ENCODE measurements at regions not wholly inside any gene's neighbourhood (a gene's known extent, or its start where the extent isn't known, plus 50 kb on each side); places are given as distances from the start of the nearest gene placed in this dataset.
"Not testable (repeated sequence)": the region's sequence is repeated elsewhere in the genome, so short reads cannot be mapped to it uniquely, and the experiment has no call there.

DNA sequence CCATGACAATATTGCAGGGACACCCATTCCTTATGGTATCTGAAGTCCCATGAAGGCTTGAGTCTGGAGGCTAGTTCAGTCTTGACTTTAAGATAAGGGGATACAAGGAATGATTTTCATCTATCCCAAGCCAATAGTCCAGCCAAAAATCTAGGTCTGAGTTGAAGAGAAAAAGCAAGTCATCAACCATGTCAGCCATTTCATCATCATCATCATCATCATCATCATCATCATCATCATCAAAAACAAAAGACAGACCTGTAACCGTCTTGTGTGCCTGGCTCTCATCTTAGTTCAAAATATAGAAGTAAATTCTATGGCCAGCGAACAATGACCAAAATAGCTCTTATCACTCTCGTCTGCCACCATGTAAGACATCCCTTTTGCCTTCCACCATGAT lies 59.5 kb upstream of the FAM90A26 start:
- not testable (repeated sequence) for FAIRE-seq

- not testable (repeated sequence) for FAIRE-seq
Observed at GRCh38 chr4:9103148-9103524, 67.1 kb upstream of the FAM90A26 start.

GRCh38 chr4:9102471-9103147 lies 67.6 kb upstream of the FAM90A26 start:
- FAIRE-seq = not testable (repeated sequence)

DNA sequence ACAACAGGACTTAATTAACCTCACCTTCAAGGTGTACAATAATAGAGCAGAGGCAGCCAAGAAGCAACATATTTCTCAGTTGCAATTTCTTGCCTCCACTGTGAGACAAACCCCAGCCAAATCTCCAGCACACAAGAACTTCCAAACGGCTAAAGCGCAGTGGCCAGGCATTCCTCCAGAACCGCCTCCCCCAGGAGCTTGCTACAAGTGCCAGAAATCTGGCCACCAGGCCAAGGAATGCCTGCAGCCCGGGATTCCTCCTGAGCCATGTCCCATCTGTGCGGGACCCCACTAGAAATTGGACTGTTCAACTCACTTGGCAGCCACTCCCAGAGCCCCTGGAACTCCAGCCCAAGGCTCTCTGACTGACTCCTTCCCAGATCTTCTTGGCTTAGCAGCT lies 73.9 kb upstream of the FAM90A26 start:
- FAIRE-seq = not testable (repeated sequence)

DNA sequence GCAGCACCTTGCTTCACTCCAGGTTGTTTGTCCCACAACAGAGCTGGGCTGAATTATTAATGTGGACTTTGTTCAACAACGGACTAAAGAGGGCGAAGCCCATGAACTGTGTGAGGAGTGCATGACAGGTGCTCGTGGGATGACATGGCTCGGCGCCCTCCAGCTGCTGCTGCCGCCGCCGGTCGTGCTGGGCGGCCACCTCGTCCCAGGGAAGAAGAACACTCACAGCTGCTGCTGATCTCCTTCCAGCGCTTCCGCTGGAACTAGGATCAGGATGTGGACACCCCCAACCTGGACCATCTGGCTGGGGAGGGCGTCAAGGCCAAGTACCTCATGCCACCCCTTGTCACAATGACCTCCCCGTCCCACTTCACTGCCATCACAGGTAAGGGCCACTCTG lies 91.4 kb upstream of the FAM90A26 start:
- FAIRE-seq = not testable (repeated sequence)

- not testable (repeated sequence) for FAIRE-seq
Observed at GRCh38 chr4:9076974-9077373, 93.2 kb upstream of the FAM90A26 start.

- not testable (repeated sequence) for FAIRE-seq
Observed at GRCh38 chr4:9076486-9076885, 93.7 kb upstream of the FAM90A26 start.

DNA sequence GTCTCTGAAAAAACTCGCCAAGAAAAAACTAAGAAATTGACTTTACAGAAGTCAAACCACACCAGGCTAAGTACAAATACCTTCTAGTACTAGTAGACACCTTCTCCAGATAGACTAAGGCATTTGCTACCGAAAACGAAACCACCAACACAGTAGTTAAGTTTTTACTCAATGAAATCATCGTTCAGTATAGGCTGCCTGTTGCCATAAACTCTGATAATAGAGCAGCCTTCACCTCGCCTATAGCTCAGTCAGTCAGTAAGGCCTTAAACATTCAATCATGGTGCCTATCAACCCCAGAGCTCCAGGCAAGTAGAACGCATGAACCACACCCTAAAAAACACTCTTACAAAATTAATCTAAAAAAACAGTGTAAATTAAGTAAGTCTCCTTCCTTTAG lies 96.8 kb upstream of the FAM90A26 start:
- not testable (repeated sequence) for FAIRE-seq

GRCh38 chr4:9072521-9073220 lies 97.5 kb upstream of the FAM90A26 start:
- FAIRE-seq = not testable (repeated sequence)

DNA sequence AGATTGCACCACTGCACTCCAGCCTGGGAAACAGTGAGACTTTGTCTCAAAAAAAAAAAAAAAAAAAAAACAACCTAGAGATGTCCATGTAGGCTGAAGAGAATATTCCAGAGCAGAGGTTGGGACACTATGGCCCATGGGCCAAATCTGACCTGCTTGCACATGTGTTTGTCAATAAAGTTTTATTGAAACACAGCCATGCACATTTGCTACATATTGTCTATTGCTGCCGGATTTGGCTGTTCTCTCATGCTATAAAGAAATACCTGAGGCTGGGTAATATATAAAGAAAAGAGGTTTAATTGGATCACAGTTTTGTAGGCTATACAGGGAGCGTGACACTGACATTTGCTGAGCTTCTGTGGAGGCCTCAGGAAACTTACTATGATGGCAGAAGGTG lies 102.3 kb upstream of the FAM90A26 start:
- FAIRE-seq = not testable (repeated sequence)

- not testable (repeated sequence) for FAIRE-seq
Observed at GRCh38 chr4:9063612-9064011, 106.6 kb upstream of the FAM90A26 start.

DNA sequence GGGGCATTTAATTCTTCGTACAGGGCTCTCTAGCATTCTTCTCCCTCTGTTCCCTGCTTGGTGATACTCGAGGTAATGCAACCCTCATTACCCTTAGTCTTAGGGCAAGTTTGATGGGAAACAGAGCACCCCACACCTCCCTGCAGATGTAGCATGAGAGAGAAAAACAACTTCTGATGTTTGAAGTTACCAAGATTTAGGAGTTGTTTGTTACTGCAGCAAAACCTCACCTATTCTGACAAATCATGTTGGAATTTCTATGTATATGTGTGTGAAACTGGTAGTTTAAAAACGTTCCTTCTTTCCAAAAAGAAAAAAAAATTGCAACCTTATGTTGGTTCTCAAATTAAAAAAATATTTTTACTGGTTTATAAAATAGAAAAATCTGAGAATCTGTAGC lies 145.3 kb upstream of the FAM90A26 start:
- not testable (repeated sequence) for FAIRE-seq

DNA sequence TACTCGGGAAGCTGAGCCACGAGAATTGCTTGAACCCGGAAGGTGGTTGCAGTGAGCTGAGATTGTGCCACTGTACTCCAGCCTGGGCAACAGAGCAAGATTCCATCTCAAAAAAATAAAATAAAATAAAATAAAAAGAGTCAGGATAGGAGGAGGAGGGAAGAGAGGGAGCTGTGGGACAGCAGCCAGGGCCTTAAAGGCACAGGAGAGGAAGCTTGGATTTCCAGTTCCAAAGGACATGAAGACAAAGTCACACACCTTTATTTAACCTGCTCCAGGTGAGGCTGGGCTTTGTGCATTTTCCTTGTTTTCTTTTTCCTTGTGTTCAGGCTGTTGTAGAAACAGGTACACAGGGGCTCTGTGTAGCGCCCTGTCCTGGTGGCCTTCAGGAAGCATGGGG lies 138.2 kb upstream of the HMX1 start:
- FAIRE-seq = not testable (repeated sequence)

DNA sequence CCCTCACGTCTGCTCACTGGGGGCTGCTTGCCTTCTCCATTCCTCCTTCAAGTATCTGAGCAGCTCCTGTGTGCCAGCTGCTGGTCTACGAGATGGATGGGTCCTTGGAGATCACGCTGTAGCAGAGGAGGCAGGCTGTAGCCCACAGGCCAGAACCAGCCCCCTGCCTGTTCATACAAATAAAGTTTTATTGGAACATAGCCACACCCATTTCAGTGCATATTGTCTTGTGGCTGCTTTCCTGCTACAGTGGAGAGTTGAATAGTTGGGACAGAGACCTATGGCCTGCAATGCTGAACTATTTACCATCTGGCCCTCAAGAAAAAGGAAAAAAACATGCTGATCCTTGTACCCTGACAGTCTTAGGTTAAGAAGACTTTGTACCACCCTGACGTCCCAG lies 136.8 kb upstream of the HMX1 start:
- FAIRE-seq = not testable (repeated sequence)

DNA sequence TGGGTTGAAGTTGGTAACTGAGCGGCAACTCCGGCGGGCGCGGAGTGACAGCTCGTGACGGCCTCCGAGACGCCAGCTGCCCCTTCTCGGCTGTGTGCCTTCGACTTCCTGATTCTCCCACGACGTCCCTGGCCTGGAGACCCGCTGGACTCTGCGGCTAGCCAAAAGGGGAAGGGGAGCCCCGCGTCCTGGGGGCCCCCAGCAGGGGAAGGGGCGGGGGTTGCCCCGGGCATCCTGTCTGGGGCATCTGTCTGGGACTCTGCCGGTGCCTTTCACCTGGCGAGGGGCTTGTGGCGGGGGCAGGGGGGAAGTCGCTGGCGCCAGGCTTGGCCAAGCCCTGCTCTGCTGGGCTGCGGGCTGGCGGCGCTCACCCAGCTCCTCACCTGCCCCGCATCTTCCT lies 129.5 kb upstream of the HMX1 start:
- not testable (repeated sequence) for FAIRE-seq

DNA sequence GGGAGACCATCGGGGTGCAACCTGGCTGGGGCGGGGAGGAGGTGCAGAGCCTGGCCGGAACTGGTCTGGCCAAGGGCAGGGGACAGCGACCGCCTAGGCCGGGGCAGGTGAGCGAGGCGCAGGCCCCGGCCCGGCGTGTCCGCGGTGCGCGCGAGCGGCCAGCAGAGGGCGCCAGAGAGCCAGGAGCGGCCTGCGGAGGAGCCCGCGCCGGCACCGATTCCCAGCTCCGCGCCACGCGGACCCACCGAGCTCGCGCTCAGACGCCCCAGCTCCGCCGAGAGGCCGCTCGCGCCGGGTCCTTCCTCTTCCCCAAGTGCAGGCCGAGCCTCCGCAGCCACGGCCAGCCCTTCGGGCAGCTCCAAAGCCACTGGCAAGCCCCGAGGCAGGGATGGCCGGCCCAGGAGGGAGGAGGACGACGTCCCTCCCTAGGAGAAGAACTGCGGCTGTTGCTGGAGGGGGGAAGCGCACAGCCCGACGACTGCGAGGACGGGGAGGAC lies 128.9 kb upstream of the HMX1 start:
- not testable (repeated sequence) for FAIRE-seq

- not testable (repeated sequence) for FAIRE-seq
Observed at GRCh38 chr4:8992981-8993380, 121.3 kb upstream of the HMX1 start.

GRCh38 chr4:8991449-8991848 lies 119.8 kb upstream of the HMX1 start:
- FAIRE-seq = not testable (repeated sequence)

- not testable (repeated sequence) for FAIRE-seq
Observed at GRCh38 chr4:8990341-8990740, 118.7 kb upstream of the HMX1 start.

GRCh38 chr4:8985786-8986185 lies 114.1 kb upstream of the HMX1 start:
- FAIRE-seq = not testable (repeated sequence)

DNA sequence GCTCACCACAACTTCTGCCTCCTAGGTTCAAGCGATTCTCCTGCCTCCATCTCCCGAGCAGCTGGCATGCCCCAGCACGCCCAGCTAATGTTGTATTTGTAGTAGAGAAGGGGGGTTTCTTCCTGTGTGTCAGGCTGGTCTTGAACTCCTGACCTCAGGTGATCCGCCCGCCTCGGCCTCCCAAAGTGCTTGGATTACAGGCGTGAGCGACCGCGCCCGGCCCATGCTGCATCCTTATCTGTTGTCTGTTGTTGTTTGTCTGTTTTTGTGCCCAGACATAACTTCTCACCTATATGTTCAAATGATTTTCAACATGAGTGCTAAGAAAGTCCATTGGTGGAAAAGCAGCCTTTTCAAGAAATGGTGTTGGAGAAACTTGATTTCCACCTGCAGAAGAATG lies 113.0 kb upstream of the HMX1 start:
- not testable (repeated sequence) for FAIRE-seq

GRCh38 chr4:8983921-8984320 lies 112.3 kb upstream of the HMX1 start:
- FAIRE-seq = not testable (repeated sequence)

GRCh38 chr4:8976466-8977128 lies 105.0 kb upstream of the HMX1 start:
- FAIRE-seq = not testable (repeated sequence)

GRCh38 chr4:8972635-8973034 lies 101.0 kb upstream of the HMX1 start:
- FAIRE-seq = peak; percentile 76
